Thyroid gland (tissue), 4 donors: ENCODE measurements at regions not wholly inside any gene's neighbourhood (a gene's known extent, or its start where the extent isn't known, plus 50 kb on each side); places are given as distances from the start of the nearest gene placed in this dataset.

Source experiments
- DNase-seq, 2 donors: peaks; one replicate each; pipeline ENCODE4 v3.0.0-alpha.2; 2019
- H3K27ac ChIP-seq, 3 donors: fragments of 200-600 bp; sonication (generic); 1 replicate in 2 of 3; 2 replicates in 1 of 3; pipeline ENCODE4 v1.5.1; 2016 to 2019; ENCODE audit warnings: mild to moderate bottlenecking in 1 of 3, moderate library complexity in 1 of 3
- H3K27me3 ChIP-seq: fragments of 200-600 bp; sonication (generic); one replicate; pipeline ENCODE4 v1.5.1; 2019
- H3K36me3 ChIP-seq, 2 donors: fragments of 200-600 bp; sonication (generic); one replicate each; pipeline ENCODE4 v1.5.1; 2016 to 2019
- H3K4me1 ChIP-seq, 2 donors: fragments of 200-600 bp; sonication (generic); one replicate each; pipeline ENCODE4 v1.5.1; 2017 to 2019
- H3K4me3 ChIP-seq, 3 donors: fragments of 200-600 bp; sonication (generic); replicated peaks in 1 of 3; 1 replicate in 2 of 3; 2 replicates in 1 of 3; pipeline ENCODE4 v1.5.1; 2016; ENCODE audit warnings: mild to moderate bottlenecking in 1 of 3
- H3K9me3 ChIP-seq: fragments of 200-600 bp; sonication (generic); one replicate; pipeline ENCODE4 v1.5.1; 2017
- POLR2A ChIP-seq, 2 donors: fragments of 450-650 bp; IDR thresholded peaks; one replicate each; pipeline ENCODE4 v1.6.1; 2017; ENCODE audit warnings: antibody characterized with exemption in 2 of 2, mild to moderate bottlenecking in 2 of 2, moderate library complexity in 1 of 2
- WGBS, 2 donors: methylation state at CpG; one replicate each; pipeline ENCODE4 v1.1.5; 2017; 5-methylcytosine and 5-hydroxymethylcytosine counted together
- intact Hi-C: fragments of 100-400 bp; cut with DNase I; formaldehyde crosslinking; loops from one replicate; pipeline ENCODE4 v1.15.1; 2023
- TF ChIP-seq, protein P1 (sequence below), 6 experiments: fragments of 200-600 bp in 3 of 6; fragments of 450-650 bp in 3 of 6; sonication (generic) in 3 of 6; IDR thresholded peaks; one replicate each; pipeline ENCODE4 v1.5.1; 2016 to 2019; ENCODE audit warnings: antibody characterized with exemption in 6 of 6, mild to moderate bottlenecking in 2 of 6, inconsistent platforms in 1 of 6, moderate library complexity in 1 of 6

DNA sequence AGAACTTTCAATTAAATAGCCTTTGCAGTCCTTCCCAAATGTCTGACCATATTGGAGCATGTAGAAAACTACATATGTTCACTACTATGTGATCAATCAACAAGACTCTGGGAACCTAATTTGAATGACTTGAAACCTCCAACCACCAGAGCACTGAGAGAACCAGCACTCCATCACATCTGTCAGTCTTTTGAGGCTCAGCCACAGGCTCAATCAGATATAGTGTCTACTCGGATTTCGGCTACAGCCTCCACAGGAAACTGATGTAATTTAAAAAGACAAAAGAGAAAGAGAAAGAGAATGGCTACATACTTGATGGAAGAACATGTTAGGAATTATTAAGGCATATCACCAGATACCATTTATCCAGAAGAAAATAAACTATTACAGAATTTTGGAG is 859.0 kb downstream of the FAM181B start:
- no peak for TF ChIP-seq POLR2A (IDR thresholded peaks at IDR 0.05)
- TF ChIP-seq, protein P1, sequence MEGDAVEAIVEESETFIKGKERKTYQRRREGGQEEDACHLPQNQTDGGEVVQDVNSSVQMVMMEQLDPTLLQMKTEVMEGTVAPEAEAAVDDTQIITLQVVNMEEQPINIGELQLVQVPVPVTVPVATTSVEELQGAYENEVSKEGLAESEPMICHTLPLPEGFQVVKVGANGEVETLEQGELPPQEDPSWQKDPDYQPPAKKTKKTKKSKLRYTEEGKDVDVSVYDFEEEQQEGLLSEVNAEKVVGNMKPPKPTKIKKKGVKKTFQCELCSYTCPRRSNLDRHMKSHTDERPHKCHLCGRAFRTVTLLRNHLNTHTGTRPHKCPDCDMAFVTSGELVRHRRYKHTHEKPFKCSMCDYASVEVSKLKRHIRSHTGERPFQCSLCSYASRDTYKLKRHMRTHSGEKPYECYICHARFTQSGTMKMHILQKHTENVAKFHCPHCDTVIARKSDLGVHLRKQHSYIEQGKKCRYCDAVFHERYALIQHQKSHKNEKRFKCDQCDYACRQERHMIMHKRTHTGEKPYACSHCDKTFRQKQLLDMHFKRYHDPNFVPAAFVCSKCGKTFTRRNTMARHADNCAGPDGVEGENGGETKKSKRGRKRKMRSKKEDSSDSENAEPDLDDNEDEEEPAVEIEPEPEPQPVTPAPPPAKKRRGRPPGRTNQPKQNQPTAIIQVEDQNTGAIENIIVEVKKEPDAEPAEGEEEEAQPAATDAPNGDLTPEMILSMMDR (IDR thresholded peaks at IDR 0.05) = no peak
- no peak for DNase-seq
- intact Hi-C loops = no loop called here
- WGBS, 2 donors = 37 to 40% methylated on average over 2 of the region's 2 CpGs
- H3K27ac ChIP-seq = no peak overlapping the region
- no peaks in the 10 kb centered on the region for H3K4me1 ChIP-seq
- H3K4me3 ChIP-seq = no peak overlapping the region
- H3K9me3 ChIP-seq = no peaks in the 10 kb centered on the region
- no peaks in the 10 kb centered on the region for H3K36me3 ChIP-seq
- H3K27me3 ChIP-seq = no peaks in the 10 kb centered on the region

DNA sequence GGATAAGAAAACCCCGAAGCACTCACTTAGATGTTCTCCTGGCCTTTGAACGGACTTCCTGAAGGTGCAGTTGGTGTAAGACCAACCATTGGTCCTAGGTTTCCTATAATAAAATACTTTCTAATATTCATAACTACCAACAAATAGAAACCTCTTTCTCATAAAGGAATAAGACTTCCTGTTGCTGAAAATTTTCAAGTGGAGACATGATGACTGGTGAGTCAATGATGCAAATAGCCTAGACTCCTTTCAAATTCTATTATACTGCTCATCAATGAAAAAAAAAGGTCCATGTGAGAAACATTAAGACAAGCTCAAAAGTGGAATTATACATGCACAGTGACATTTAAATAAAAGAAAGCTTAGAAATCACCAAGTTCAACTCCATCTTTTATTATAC is 862.8 kb downstream of the FAM181B start:
- no peaks in the 10 kb centered on the region for H3K9me3 ChIP-seq
- H3K27ac ChIP-seq = no peak overlapping the region
- TF ChIP-seq, protein P1 (IDR thresholded peaks at IDR 0.05) = no peak
- 41 to 67% methylated on average over 2 of the region's 2 CpGs for WGBS, 2 donors
- no peak for DNase-seq
- H3K4me1 ChIP-seq = no peaks in the 10 kb centered on the region
- no peaks in the 10 kb centered on the region for H3K27me3 ChIP-seq
- intact Hi-C loops = no loop called here
- H3K4me3 ChIP-seq = no peak overlapping the region
- no peaks in the 10 kb centered on the region for H3K36me3 ChIP-seq

DNA sequence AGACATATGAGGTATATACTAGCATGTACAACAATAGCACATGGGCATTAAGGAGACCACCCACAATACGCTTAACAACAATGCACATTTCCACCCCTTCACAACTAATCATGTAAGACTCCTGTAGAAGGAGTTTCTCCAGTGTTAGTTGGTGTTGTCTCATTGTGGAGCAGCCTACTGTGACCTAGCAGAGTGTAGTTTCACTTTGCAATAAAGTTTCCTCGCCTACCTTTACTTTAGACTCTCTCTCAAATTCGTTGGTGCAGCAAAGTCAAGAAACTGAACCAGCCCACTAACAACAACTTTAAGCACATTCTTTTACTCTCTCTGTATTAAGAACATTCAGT is 863.6 kb downstream of the FAM181B start:
- H3K36me3 ChIP-seq = no peaks in the 10 kb centered on the region
- no peak for TF ChIP-seq POLR2A (IDR thresholded peaks at IDR 0.05)
- H3K4me1 ChIP-seq = no peaks in the 10 kb centered on the region
- no peaks in the 10 kb centered on the region for H3K27me3 ChIP-seq
- no peak for DNase-seq
- H3K9me3 ChIP-seq = no peaks in the 10 kb centered on the region
- intact Hi-C loops = no loop called here
- 18 to 25% methylated on average over 3 of the region's 3 CpGs for WGBS, 2 donors
- no peak overlapping the region for H3K27ac ChIP-seq
- no peak overlapping the region for H3K4me3 ChIP-seq

DNA sequence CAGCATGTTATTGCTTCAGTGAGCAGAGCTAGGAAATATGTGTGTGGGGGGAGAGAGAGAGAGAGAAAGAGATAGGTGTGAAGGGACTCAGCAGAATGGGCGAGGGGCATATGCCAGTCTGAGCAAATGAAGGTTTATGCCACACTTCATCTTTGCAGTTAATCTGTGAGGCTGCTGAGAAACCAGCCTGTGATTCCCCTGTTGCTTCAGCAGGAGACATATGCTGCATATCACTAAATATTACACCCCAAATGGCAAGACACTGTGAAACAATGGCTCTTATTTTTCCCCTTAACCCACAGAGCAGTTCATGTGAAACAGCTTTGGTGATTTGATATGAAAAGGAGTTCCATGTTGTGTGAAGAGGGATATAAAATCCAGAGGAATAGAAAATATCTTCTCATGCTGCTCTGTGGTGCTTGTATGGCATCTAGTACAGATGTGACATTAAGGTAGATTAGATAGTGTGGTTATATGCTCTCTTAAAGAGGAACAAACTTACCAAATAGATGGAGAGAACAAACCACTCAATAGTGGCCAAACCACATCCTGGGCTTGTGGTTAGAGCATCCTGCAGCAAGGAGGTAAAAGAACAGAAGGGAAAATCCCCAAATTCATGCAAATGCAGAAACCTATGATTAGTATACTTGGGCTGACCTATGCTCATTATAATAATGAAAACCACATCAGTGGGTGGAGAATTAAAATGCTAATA is 864.2 kb downstream of the FAM181B start:
- TF ChIP-seq, protein P1 (IDR thresholded peaks at IDR 0.05) = no peak
- no peak for TF ChIP-seq POLR2A (IDR thresholded peaks at IDR 0.05)
- no peaks in the 10 kb centered on the region for H3K36me3 ChIP-seq
- WGBS, 2 donors = 80 to 88% methylated on average over 1 of the region's 1 CpG
- intact Hi-C loops = no loop called here
- no peaks in the 10 kb centered on the region for H3K27me3 ChIP-seq
- no peaks in the 10 kb centered on the region for H3K4me1 ChIP-seq
- H3K4me3 ChIP-seq = no peak overlapping the region
- H3K27ac ChIP-seq = no peak overlapping the region
- peak in 1 of 2 donors; percentile 11 for DNase-seq
- H3K9me3 ChIP-seq = no peaks in the 10 kb centered on the region

DNA sequence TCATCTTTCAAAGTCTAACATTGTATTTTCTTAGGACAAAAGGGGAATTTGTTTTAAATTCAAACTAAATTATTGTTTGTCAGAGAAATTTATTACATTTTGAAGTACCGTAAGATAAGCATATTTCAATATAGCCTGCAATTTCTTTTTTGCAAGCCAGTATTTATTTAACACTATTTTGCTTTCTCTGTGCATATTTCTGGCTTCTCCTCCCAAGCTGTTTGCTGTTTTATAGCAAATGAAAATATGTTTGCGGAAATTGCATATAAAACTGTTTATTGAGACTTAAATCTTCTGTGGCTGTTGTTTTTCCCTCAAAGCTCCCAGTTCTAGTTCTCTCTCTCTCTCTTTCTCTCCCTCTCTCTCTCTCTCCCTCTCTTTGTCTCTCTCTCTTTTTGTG is 866.8 kb downstream of the FAM181B start:
- TF ChIP-seq, protein P1 (IDR thresholded peaks at IDR 0.05) = no peak
- TF ChIP-seq POLR2A (IDR thresholded peaks at IDR 0.05) = no peak
- 46 to 64% methylated on average over 2 of the region's 2 CpGs for WGBS, 2 donors
- no peak for DNase-seq
- Histone ChIP-seq H3K9me3 (no peaks in the 10 kb centered on the region), H3K4me1 (no peaks in the 10 kb centered on the region), H3K4me3 (no peak overlapping the region), H3K36me3 (no peaks in the 10 kb centered on the region), H3K27ac (no peak overlapping the region), H3K27me3 (no peaks in the 10 kb centered on the region)
- intact Hi-C loops = no loop called here
